ENCODE measurements at regions not wholly inside any gene's neighbourhood (a gene's known extent, or its start where the extent isn't known, plus 50 kb on each side); places are given as distances from the start of the nearest gene placed in this dataset.

DNA sequence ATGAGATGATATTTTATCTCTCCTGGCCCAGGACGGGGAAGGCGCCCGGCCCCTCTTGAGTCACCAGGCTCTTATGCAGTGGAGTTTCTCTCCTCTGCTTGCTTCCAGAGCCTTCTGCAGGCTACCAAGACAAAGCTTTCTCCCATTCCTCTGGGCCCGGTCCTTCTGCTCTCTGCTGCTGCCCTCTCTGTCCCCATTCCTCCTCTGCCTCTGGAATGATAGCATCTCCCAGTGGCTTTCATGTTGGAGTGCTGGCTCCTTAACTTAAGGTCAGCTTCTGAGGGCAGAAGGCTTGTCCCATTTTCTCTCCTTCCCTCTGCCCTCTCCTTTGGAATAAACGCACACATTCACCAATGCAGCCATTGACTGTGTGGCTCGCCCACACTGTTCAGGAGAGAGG is 86.2 kb downstream of the SDC1 start:
- TF ChIP-seq, protein P1, sequence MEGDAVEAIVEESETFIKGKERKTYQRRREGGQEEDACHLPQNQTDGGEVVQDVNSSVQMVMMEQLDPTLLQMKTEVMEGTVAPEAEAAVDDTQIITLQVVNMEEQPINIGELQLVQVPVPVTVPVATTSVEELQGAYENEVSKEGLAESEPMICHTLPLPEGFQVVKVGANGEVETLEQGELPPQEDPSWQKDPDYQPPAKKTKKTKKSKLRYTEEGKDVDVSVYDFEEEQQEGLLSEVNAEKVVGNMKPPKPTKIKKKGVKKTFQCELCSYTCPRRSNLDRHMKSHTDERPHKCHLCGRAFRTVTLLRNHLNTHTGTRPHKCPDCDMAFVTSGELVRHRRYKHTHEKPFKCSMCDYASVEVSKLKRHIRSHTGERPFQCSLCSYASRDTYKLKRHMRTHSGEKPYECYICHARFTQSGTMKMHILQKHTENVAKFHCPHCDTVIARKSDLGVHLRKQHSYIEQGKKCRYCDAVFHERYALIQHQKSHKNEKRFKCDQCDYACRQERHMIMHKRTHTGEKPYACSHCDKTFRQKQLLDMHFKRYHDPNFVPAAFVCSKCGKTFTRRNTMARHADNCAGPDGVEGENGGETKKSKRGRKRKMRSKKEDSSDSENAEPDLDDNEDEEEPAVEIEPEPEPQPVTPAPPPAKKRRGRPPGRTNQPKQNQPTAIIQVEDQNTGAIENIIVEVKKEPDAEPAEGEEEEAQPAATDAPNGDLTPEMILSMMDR (IDR thresholded peaks at IDR 0.05) = no peak
- TF ChIP-seq POLR2AphosphoS5 (IDR thresholded peaks at IDR 0.05; ENCODE audit: low read depth, low read length) = no peak
- TF ChIP-seq REST (IDR thresholded peaks at IDR 0.05; ENCODE audit: insufficient read depth in 1 of 2, low read depth in 2 of 2, low read length in 1 of 2) = no peak
